Epithelial cell of proximal tubule (primary cell): ENCODE measurements at regions not wholly inside any gene's neighbourhood (a gene's known extent, or its start where the extent isn't known, plus 50 kb on each side); places are given as distances from the start of the nearest gene placed in this dataset.

Experiments
- DNase-seq: peaks from one replicate; pipeline ENCODE4 v3.0.0-alpha.2; 2011; ENCODE audit warnings: low read depth
- H3K4me3 ChIP-seq: 2 replicates; pipeline ENCODE4 v1.5.1; 2011; ENCODE audit warnings: low read depth, mild to moderate bottlenecking, low read length
- TF ChIP-seq, protein P1 (sequence below): conservative IDR thresholded peaks from 2 replicates; pipeline ENCODE4 v1.5.1; 2012; ENCODE audit warnings: low read depth, mild to moderate bottlenecking, low read length

DNA sequence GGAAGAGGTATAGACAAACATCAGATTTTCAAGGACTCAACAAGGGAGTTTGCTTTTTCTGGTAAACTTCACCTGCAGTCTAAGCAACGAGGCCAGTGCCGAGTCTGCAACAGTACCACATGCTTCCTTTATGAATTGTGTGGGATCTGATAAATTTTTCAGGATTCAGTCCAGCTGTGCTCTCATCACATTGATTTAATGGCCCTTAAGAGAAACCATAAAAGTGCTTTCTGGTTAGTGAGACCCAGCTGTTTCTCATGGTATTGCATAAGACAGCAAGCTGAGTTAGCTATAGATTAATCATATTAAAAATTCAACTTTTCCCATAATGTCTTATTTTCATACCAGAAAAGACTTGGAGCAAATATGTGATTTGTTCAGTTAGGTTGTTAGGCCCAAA, 291.4 kb downstream of the CENPW start:
- TF ChIP-seq, protein P1, sequence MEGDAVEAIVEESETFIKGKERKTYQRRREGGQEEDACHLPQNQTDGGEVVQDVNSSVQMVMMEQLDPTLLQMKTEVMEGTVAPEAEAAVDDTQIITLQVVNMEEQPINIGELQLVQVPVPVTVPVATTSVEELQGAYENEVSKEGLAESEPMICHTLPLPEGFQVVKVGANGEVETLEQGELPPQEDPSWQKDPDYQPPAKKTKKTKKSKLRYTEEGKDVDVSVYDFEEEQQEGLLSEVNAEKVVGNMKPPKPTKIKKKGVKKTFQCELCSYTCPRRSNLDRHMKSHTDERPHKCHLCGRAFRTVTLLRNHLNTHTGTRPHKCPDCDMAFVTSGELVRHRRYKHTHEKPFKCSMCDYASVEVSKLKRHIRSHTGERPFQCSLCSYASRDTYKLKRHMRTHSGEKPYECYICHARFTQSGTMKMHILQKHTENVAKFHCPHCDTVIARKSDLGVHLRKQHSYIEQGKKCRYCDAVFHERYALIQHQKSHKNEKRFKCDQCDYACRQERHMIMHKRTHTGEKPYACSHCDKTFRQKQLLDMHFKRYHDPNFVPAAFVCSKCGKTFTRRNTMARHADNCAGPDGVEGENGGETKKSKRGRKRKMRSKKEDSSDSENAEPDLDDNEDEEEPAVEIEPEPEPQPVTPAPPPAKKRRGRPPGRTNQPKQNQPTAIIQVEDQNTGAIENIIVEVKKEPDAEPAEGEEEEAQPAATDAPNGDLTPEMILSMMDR: no peak
- H3K4me3 ChIP-seq: no peak overlapping the region
- no peak for DNase-seq

GRCh38 chr6:126632271-126632670, 292.4 kb downstream of the CENPW start:
- H3K4me3 ChIP-seq: no peak overlapping the region
- DNase-seq: no peak
- TF ChIP-seq, protein P1: no peak

DNA sequence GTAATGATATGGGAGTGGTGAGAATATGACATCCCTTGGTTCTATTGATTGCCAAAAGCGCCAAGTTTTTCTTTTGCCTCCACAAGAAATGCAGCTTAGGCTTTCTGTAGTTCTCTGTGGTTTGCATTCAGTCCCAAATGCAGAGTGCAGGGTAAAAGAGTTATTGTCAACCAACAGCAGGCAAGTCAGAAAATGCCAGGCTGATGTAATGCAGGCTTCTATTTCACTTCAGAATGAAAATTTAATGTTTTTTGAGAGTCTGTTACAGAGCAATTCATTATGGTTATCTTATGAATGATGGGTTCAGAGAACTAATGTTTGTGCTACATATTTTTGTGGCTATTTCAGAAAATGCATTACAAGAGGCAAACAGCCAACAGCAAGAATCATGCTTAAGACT, 293.5 kb downstream of the CENPW start:
- no peak overlapping the region for H3K4me3 ChIP-seq
- TF ChIP-seq, protein P1: no peak
- DNase-seq: no peak

- TF ChIP-seq, protein P1: no peak
- no peak for DNase-seq
- H3K4me3 ChIP-seq: no peak overlapping the region
Observed at GRCh38 chr6:126640356-126640755, 300.4 kb downstream of the CENPW start.

DNA sequence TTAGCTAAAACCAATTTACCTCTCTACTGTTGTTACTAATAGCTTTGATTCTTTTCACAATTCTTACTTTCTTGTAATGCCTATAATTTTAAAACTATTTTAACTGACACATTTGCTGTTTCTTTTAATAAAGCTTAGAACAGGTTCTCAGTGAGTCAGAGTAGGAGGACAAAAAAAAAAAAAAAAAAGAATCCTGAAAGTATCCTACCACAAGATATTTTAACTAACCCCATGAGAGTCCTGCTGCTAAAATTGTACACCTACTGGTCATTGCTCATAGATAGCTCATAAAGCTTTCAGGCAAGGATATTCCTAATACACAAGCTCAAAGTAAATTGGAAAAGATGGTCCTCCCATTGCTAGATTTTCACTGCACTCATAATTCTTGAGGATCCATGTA, 301.0 kb downstream of the CENPW start:
- TF ChIP-seq, protein P1: no peak
- H3K4me3 ChIP-seq: no peak overlapping the region
- DNase-seq: no peak

DNA sequence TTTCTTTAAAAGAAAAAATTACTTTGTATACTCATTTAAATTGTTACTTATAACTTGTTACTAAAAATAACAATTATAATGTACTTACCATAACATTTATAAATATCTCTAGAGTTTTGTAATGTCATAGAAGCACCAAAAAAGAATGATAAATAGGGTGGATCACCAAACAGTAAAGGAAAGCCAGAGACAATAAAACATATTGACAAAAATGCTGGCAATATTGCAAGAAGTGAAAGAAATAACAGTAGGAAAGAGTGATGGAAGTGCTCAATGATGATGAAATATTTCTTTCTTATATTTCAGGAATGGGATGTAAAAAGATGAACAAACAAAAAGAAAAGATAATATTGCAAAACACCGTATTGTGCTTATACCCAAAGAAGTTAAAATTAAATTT, 301.7 kb downstream of the CENPW start:
- DNase-seq: no peak
- no peak overlapping the region for H3K4me3 ChIP-seq
- TF ChIP-seq, protein P1: no peak

GRCh38 chr6:126643352-126643751, 303.4 kb downstream of the CENPW start:
- no peak overlapping the region for H3K4me3 ChIP-seq
- no peak for DNase-seq
- TF ChIP-seq, protein P1: no peak
